OCI-LY3 (cell line): ENCODE measurements at regions not wholly inside any gene's neighbourhood (a gene's known extent, or its start where the extent isn't known, plus 50 kb on each side); places are given as distances from the start of the nearest gene placed in this dataset.
"Not testable (repeated sequence)": the region's sequence is repeated elsewhere in the genome, so short reads cannot be mapped to it uniquely, and the experiment has no call there.

Source experiments
- EZH2phosphoT487 ChIP-seq: fragments of 200-600 bp; shearing (Covaris generic); IDR thresholded peaks from 2 replicates; pipeline ENCODE4 v1.6.1; 2018; ENCODE audit warnings: antibody characterized with exemption, mixed run types, low read depth
- TF ChIP-seq, protein P1 (sequence below): fragments of 200-600, 300-600 bp; sonication (generic); IDR thresholded peaks from 2 replicates; pipeline ENCODE4 v1.5.1; 2014; ENCODE audit warnings: antibody characterized with exemption, low read length, low read depth

DNA sequence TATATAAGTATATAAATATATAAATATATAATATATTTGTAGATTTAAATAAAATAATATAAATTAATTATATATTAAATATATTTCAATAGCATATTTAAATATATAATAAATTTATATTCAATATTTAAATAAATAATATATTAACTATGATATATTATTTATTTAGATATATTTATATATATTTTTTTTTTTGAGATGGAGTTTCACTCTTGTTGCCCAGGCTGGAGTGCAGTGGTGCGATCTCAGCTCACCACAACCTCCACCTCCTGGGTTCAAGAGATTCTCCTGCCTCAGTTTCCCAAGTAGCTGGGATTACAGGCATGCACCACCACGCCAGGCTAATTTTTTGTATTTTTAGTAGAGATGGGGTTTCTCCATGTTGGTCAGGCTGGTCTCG lies 426.9 kb upstream of the LMCD1 start:
- TF ChIP-seq, protein P1, sequence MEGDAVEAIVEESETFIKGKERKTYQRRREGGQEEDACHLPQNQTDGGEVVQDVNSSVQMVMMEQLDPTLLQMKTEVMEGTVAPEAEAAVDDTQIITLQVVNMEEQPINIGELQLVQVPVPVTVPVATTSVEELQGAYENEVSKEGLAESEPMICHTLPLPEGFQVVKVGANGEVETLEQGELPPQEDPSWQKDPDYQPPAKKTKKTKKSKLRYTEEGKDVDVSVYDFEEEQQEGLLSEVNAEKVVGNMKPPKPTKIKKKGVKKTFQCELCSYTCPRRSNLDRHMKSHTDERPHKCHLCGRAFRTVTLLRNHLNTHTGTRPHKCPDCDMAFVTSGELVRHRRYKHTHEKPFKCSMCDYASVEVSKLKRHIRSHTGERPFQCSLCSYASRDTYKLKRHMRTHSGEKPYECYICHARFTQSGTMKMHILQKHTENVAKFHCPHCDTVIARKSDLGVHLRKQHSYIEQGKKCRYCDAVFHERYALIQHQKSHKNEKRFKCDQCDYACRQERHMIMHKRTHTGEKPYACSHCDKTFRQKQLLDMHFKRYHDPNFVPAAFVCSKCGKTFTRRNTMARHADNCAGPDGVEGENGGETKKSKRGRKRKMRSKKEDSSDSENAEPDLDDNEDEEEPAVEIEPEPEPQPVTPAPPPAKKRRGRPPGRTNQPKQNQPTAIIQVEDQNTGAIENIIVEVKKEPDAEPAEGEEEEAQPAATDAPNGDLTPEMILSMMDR: not testable (repeated sequence)
- not testable (repeated sequence) for TF ChIP-seq EZH2phosphoT487
